ENCODE measurements at regions not wholly inside any gene's neighbourhood (a gene's known extent, or its start where the extent isn't known, plus 50 kb on each side); places are given as distances from the start of the nearest gene placed in this dataset.

DNA sequence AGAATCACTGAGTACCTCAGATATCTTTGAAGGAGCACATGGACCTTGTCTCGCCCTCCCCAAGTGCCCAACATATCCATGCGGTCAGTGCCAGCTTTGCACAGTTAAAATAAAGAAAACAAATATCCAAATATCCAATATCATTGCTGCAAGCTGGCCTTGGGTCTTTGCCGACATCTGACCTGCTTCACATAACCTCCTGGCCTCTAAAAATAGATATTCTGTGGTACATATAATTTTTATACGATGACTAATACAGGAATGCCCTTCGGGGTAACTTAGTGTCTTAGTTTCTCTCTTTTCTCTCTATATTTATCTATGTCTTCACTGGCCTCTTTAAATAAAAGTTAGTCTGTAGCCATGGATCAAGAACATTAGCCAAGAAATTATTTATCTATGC, 67.8 kb downstream of the MAF start:
- no peaks in the 10 kb centered on the region for H3K4me1 ChIP-seq (ENCODE audit: control insufficient read depth, insufficient read depth, low read length)
- H3K27ac ChIP-seq (ENCODE audit: insufficient read depth, low read length): no peak overlapping the region
- H3K18ac ChIP-seq (ENCODE audit: low read depth, low read length): no peak overlapping the region
- H3K27me3 ChIP-seq (ENCODE audit: control insufficient read depth, insufficient read depth, low read length): no peaks in the 10 kb centered on the region
- H3K4ac ChIP-seq (ENCODE audit: low read depth, low read length): no peak overlapping the region
- no peaks in the 10 kb centered on the region for H3K36me3 ChIP-seq (ENCODE audit: control insufficient read depth, insufficient read depth, low read length)
- no peak overlapping the region for H2BK120ac ChIP-seq (ENCODE audit: low read depth, low read length)
- intact Hi-C loops (cut with micrococcal nuclease) (no loop called here), dilution Hi-C loops (cut with HindIII; ENCODE audit: low sequenced_read_pairs, unreplicated experiment) (no loop called here), in situ Hi-C loops (cut with MboI; ENCODE audit: low sequenced_read_pairs) (no loop called here)
- no peak overlapping the region for H3K56ac ChIP-seq (ENCODE audit: extremely low read depth, insufficient read depth, low read length)
- no peak overlapping the region for H3K23ac ChIP-seq (ENCODE audit: low read depth, low read length)
- H3K9ac ChIP-seq (ENCODE audit: low read depth, low read length): no peak overlapping the region
- no peak for TF ChIP-seq CHD1 (IDR thresholded peaks at IDR 0.05; ENCODE audit: low read depth, low read length)
- TF ChIP-seq BHLHE40 (IDR thresholded peaks at IDR 0.05; ENCODE audit: low read depth, low read length): no peak
- no peak for TF ChIP-seq MAFK (IDR thresholded peaks at IDR 0.05; ENCODE audit: low read depth, low read length)
- TF ChIP-seq RAD21 (IDR thresholded peaks at IDR 0.05; ENCODE audit: low read length): no peak
- TF ChIP-seq MAZ (IDR thresholded peaks at IDR 0.05; ENCODE audit: borderline replicate concordance, low read depth, low read length): no peak
- no peak for TF ChIP-seq CEBPB (IDR thresholded peaks at IDR 0.05; ENCODE audit: low read depth, low read length)
- TF ChIP-seq MXI1 (IDR thresholded peaks at IDR 0.05; ENCODE audit: borderline replicate concordance, low read depth, low read length): no peak
- TF ChIP-seq RCOR1 (IDR thresholded peaks at IDR 0.05; ENCODE audit: insufficient replicate concordance, low read length): no peak
- POLR2A ChIA-PET (ENCODE audit: unreplicated experiment): no interaction called here
- DNase-seq (no peak), ATAC-seq (ENCODE audit: low read depth) (no peak)
- H2BK20ac ChIP-seq (ENCODE audit: low read depth, low read length): no peak overlapping the region
- H3K9me1 ChIP-seq (ENCODE audit: insufficient read depth, low read length): no peaks in the 10 kb centered on the region
- H2AK9ac ChIP-seq (replicated peaks; ENCODE audit: low read depth, low read length, poor library complexity): no peak overlapping the region
- H2AFZ ChIP-seq (replicated peaks; ENCODE audit: low read length, poor library complexity): no peak overlapping the region
- no peak overlapping the region for H2AK5ac ChIP-seq (ENCODE audit: low read depth, low read length)
- no peak overlapping the region for H4K8ac ChIP-seq (ENCODE audit: low read depth in 2 of 2, low read length in 2 of 2)
- H3K79me1 ChIP-seq (ENCODE audit: low read depth in 1 of 2, low read length in 2 of 2): no peaks in the 10 kb centered on the region
- WGBS, 2 experiments (ENCODE audit: extremely low coverage in 2 of 2, insufficient read length in 1 of 2): no CpG with 5 or more reads among the region's 5 CpGs
- H4K5ac ChIP-seq (ENCODE audit: low read depth, low read length): no peak overlapping the region
- no TSS peak for BruUV-seq (replicated peaks)
- no peak overlapping the region for H3K4me2 ChIP-seq (ENCODE audit: low read depth, low read length)
- no peak overlapping the region for H2BK5ac ChIP-seq (ENCODE audit: low read depth, low read length, poor library complexity, severe bottlenecking)
- H4K20me1 ChIP-seq (ENCODE audit: insufficient read depth, low read length): no peaks in the 10 kb centered on the region
- H3K9me3 ChIP-seq (ENCODE audit: control insufficient read depth, insufficient read depth, low read length): peaks cover 8% of the 10 kb centered on the region
- CTCF ChIA-PET: no interaction called here
- no peak overlapping the region for H4K91ac ChIP-seq (ENCODE audit: insufficient read depth, low read depth, low read length)
- no peak overlapping the region for H3K14ac ChIP-seq (replicated peaks; ENCODE audit: low read depth, low read length)
- no peak overlapping the region for H3K4me3 ChIP-seq (ENCODE audit: insufficient read depth, low read depth, low read length)
- H2BK15ac ChIP-seq (ENCODE audit: low read depth, low read length): no peak overlapping the region
